ENCODE measurements at regions not wholly inside any gene's neighbourhood (a gene's known extent, or its start where the extent isn't known, plus 50 kb on each side); places are given as distances from the start of the nearest gene placed in this dataset.

DNA sequence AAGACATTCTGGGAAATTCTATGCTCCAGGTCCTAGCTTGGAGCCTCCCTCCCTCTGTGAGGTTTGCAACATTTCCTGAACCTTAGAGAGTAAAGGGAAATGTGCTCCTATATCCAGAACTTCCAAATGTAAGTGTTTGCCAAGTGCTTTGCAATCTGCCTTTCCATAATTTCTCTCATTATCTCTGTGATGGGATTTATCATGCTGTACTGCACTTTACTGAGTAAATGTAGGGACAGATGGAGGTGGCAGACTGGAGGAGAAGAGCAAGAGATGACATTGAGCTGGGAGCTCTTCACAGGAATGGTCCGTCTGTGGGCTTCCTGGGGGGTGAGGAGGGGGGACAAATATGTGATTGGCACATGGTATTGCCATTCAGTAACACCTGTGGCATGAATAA lies 184.3 kb downstream of the SOX4 start:
- H3K9me3 ChIP-seq (ENCODE audit: control insufficient read depth, insufficient read depth, low read length), result no peaks in the 10 kb centered on the region
- no peaks in the 10 kb centered on the region for H3K27me3 ChIP-seq (ENCODE audit: control insufficient read depth, low read length)
- H3K9me2 ChIP-seq (replicated peaks; ENCODE audit: control insufficient read depth, low read length), result no peaks in the 10 kb centered on the region
- no peaks in the 10 kb centered on the region for H3K79me2 ChIP-seq (ENCODE audit: control insufficient read depth, low read length)
- H3K4me2 ChIP-seq (ENCODE audit: low read length), result no peak overlapping the region
- no peaks in the 10 kb centered on the region for H4K20me1 ChIP-seq (ENCODE audit: control insufficient read depth, insufficient read depth, low read depth, low read length)
- TF ChIP-seq EZH2phosphoT487 (IDR thresholded peaks at IDR 0.05; ENCODE audit: borderline replicate concordance, low read length) (no peak), CTCF (IDR thresholded peaks at IDR 0.05; ENCODE audit: low read depth, low read length, poor library complexity, severe bottlenecking) (no peak)
- no peaks in the 10 kb centered on the region for H3K36me3 ChIP-seq (ENCODE audit: control insufficient read depth, low read length)
- H3K27ac ChIP-seq (ENCODE audit: low read depth, low read length), result no peak overlapping the region
- H3K4me3 ChIP-seq (ENCODE audit: low read length), result no peak overlapping the region
- H3K4me1 ChIP-seq (ENCODE audit: control insufficient read depth, low read length), result no peaks in the 10 kb centered on the region
- no peaks in the 10 kb centered on the region for H3F3A ChIP-seq (ENCODE audit: control insufficient read depth, insufficient read depth)

DNA sequence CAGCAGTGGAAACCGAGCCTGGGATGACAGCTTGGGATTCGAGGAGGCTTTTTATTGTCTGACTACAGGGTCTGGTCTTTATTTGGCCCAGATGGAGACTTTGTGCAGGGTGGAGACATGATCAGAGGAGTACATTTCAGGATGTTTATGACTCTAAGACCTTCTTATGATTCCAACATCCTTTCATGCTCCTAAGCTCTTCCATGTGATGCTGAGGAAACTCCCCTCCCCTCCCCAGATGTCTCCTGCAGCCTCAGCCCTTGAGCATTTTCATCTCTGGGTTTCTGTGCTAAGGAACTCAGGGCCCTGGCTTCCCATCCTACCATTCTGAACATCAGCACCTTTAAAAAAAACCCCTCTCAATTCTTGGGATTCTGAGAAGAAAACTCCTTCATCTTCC lies 186.6 kb downstream of the SOX4 start:
- H3K36me3 ChIP-seq (ENCODE audit: control insufficient read depth, low read length), result no peaks in the 10 kb centered on the region
- H3F3A ChIP-seq (ENCODE audit: control insufficient read depth, insufficient read depth), result no peaks in the 10 kb centered on the region
- H3K27ac ChIP-seq (ENCODE audit: low read depth, low read length), result no peak overlapping the region
- no peak overlapping the region for H3K4me2 ChIP-seq (ENCODE audit: low read length)
- no peak for TF ChIP-seq CTCF (IDR thresholded peaks at IDR 0.05; ENCODE audit: low read depth, low read length, poor library complexity, severe bottlenecking)
- no peak for TF ChIP-seq EZH2phosphoT487 (IDR thresholded peaks at IDR 0.05; ENCODE audit: borderline replicate concordance, low read length)
- no peaks in the 10 kb centered on the region for H3K79me2 ChIP-seq (ENCODE audit: control insufficient read depth, low read length)
- no peaks in the 10 kb centered on the region for H3K9me3 ChIP-seq (ENCODE audit: control insufficient read depth, insufficient read depth, low read length)
- no peaks in the 10 kb centered on the region for H3K9me2 ChIP-seq (replicated peaks; ENCODE audit: control insufficient read depth, low read length)
- H3K27me3 ChIP-seq (ENCODE audit: control insufficient read depth, low read length), result no peaks in the 10 kb centered on the region
- H3K4me1 ChIP-seq (ENCODE audit: control insufficient read depth, low read length), result no peaks in the 10 kb centered on the region
- no peaks in the 10 kb centered on the region for H4K20me1 ChIP-seq (ENCODE audit: control insufficient read depth, insufficient read depth, low read depth, low read length)
- no peak overlapping the region for H3K4me3 ChIP-seq (ENCODE audit: low read length)

- H3K79me2 ChIP-seq (ENCODE audit: control insufficient read depth, low read length), result no peaks in the 10 kb centered on the region
- H3K4me1 ChIP-seq (ENCODE audit: control insufficient read depth, low read length), result no peaks in the 10 kb centered on the region
- no peak overlapping the region for H3K4me2 ChIP-seq (ENCODE audit: low read length)
- H3K27ac ChIP-seq (ENCODE audit: low read depth, low read length), result no peak overlapping the region
- H3K9me2 ChIP-seq (replicated peaks; ENCODE audit: control insufficient read depth, low read length), result no peaks in the 10 kb centered on the region
- no peaks in the 10 kb centered on the region for H4K20me1 ChIP-seq (ENCODE audit: control insufficient read depth, insufficient read depth, low read depth, low read length)
- H3K27me3 ChIP-seq (ENCODE audit: control insufficient read depth, low read length), result no peaks in the 10 kb centered on the region
- no peaks in the 10 kb centered on the region for H3K36me3 ChIP-seq (ENCODE audit: control insufficient read depth, low read length)
- TF ChIP-seq CTCF (IDR thresholded peaks at IDR 0.05; ENCODE audit: low read depth, low read length, poor library complexity, severe bottlenecking) (no peak), EZH2phosphoT487 (IDR thresholded peaks at IDR 0.05; ENCODE audit: borderline replicate concordance, low read length) (no peak)
- H3F3A ChIP-seq (ENCODE audit: control insufficient read depth, insufficient read depth), result no peaks in the 10 kb centered on the region
- H3K9me3 ChIP-seq (ENCODE audit: control insufficient read depth, insufficient read depth, low read length), result no peaks in the 10 kb centered on the region
- H3K4me3 ChIP-seq (ENCODE audit: low read length), result no peak overlapping the region
Observed at GRCh38 chr6:21780679-21781078, 187.1 kb downstream of the SOX4 start.

- H3F3A ChIP-seq (ENCODE audit: control insufficient read depth, insufficient read depth), result no peaks in the 10 kb centered on the region
- no peaks in the 10 kb centered on the region for H3K79me2 ChIP-seq (ENCODE audit: control insufficient read depth, low read length)
- H3K4me2 ChIP-seq (ENCODE audit: low read length), result no peak overlapping the region
- H3K9me2 ChIP-seq (replicated peaks; ENCODE audit: control insufficient read depth, low read length), result no peaks in the 10 kb centered on the region
- no peaks in the 10 kb centered on the region for H4K20me1 ChIP-seq (ENCODE audit: control insufficient read depth, insufficient read depth, low read depth, low read length)
- TF ChIP-seq CTCF (IDR thresholded peaks at IDR 0.05; ENCODE audit: low read depth, low read length, poor library complexity, severe bottlenecking) (no peak), EZH2phosphoT487 (IDR thresholded peaks at IDR 0.05; ENCODE audit: borderline replicate concordance, low read length) (no peak)
- H3K4me1 ChIP-seq (ENCODE audit: control insufficient read depth, low read length), result no peaks in the 10 kb centered on the region
- H3K27me3 ChIP-seq (ENCODE audit: control insufficient read depth, low read length), result no peaks in the 10 kb centered on the region
- no peaks in the 10 kb centered on the region for H3K9me3 ChIP-seq (ENCODE audit: control insufficient read depth, insufficient read depth, low read length)
- no peak overlapping the region for H3K4me3 ChIP-seq (ENCODE audit: low read length)
- H3K36me3 ChIP-seq (ENCODE audit: control insufficient read depth, low read length), result no peaks in the 10 kb centered on the region
- H3K27ac ChIP-seq (ENCODE audit: low read depth, low read length), result no peak overlapping the region
Observed at GRCh38 chr6:21781128-21781527, 187.6 kb downstream of the SOX4 start.

Data from DOHH2 (cell line).